Muscle layer of duodenum (tissue), 2 donors: ENCODE measurements at regions not wholly inside any gene's neighbourhood (a gene's known extent, or its start where the extent isn't known, plus 50 kb on each side); places are given as distances from the start of the nearest gene placed in this dataset.

Source experiments
- H3K27ac ChIP-seq: one replicate; pipeline ENCODE4 v1.7.0; 2013; ENCODE audit warnings: mild to moderate bottlenecking, low read length
- H3K27me3 ChIP-seq: one replicate; pipeline ENCODE4 v1.7.0; 2013; ENCODE audit warnings: low read depth, mild to moderate bottlenecking, control low read depth, low read length
- H3K36me3 ChIP-seq, 2 donors: one replicate each; pipeline ENCODE4 v1.7.0; 2013; ENCODE audit warnings: low read length in 2 of 2, control low read depth in 1 of 2, mild to moderate bottlenecking in 1 of 2; ENCODE audit not compliant: insufficient read depth in 2 of 2, control insufficient read depth in 1 of 2
- H3K4me1 ChIP-seq, 2 donors: one replicate each; pipeline ENCODE4 v1.7.0; 2013; ENCODE audit warnings: low read length in 2 of 2, mild to moderate bottlenecking in 2 of 2, control low read depth in 1 of 2, moderate library complexity in 1 of 2; ENCODE audit not compliant: insufficient read depth in 2 of 2, control insufficient read depth in 1 of 2
- H3K4me3 ChIP-seq, 2 donors: one replicate each; pipeline ENCODE4 v1.7.0; 2013; ENCODE audit warnings: low read length in 2 of 2, low read depth in 1 of 2, mild to moderate bottlenecking in 1 of 2
- H3K9me3 ChIP-seq, 2 donors: one replicate each; pipeline ENCODE4 v1.7.0; 2013; ENCODE audit warnings: low read length in 2 of 2, control low read depth in 1 of 2, mild to moderate bottlenecking in 1 of 2; ENCODE audit not compliant: control insufficient read depth in 1 of 2
- donor health status: healthy.

GRCh38 chr10:64148607-64149006 lies 627.4 kb downstream of the REEP3 start:
- Histone ChIP-seq H3K9me3 (no peaks in the 10 kb centered on the region), H3K27me3 (no peaks in the 10 kb centered on the region), H3K4me3 (no peak overlapping the region), H3K4me1 (no peaks in the 10 kb centered on the region), H3K36me3 (no peaks in the 10 kb centered on the region), H3K27ac (no peak overlapping the region)

DNA sequence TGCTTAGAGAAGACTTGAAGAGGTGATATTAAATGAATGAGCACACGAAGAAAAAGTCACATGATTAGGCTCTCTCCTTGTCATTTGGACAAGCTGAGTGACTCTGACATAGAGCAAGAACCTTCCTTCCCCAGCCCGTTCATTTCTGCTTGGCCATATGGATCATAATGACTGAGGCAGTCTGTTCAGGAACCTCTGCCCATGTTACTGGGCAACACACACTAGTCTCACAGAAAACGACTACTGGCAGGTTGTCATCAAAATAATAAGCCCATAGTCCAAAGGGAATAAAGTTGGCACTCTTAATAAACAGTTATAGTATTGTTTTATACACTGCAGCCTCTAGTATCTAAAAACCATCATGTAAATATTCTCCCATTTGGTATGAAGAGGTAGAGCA lies 635.0 kb downstream of the REEP3 start:
- no peaks in the 10 kb centered on the region for H3K27me3 ChIP-seq
- no peaks in the 10 kb centered on the region for H3K36me3 ChIP-seq
- H3K4me1 ChIP-seq, result no peaks in the 10 kb centered on the region
- H3K27ac ChIP-seq, result no peak overlapping the region
- no peak overlapping the region for H3K4me3 ChIP-seq
- no peaks in the 10 kb centered on the region for H3K9me3 ChIP-seq

GRCh38 chr10:64158551-64158950 lies 637.4 kb downstream of the REEP3 start:
- Histone ChIP-seq H3K27ac (no peak overlapping the region), H3K36me3 (no peaks in the 10 kb centered on the region), H3K4me1 (no peaks in the 10 kb centered on the region), H3K9me3 (no peaks in the 10 kb centered on the region), H3K4me3 (no peak overlapping the region), H3K27me3 (no peaks in the 10 kb centered on the region)

DNA sequence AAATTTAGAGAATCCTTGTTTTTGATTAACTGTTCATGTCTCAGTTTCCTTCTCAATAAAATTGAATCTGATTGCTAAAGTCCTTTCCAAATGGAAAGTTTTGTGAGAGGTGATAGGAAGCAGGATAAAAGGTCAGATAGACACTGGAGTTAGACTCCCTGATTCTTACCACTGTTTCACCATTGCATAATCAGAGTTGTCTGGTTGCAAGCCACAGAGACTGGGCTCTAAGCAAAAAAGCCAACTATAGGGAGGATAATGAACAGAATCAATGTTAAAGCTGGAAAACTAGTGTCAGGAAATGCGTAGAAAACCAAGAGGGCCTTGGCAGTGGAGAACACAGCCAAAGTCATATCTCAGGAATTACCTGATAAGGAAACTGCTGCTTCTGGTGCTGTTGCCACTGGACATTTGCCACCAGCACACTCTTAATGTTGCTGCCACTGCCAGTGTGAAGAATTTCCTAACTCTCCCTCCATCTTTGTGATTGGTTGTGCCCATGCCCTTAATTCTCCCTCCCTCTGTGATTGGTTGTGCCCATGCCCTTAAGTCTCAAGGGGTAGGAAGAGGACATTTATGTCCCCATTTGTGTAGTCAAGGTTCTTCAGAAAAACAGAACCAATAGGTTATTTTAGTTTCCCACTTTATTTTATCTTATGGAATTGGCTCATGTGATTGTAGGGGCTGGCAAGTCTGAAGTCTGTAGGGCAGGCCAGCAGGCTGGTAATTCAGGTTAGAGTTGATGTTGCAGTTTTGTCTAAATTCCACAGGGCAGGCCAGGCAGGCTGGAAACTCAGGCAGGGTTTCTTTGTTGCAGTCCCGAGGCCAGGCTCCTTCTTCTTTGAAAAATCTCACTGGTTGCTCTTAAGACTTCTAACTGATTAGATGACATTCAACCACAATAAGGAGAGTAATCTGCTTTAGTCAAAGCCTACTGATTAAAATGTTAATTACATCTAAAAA lies 639.0 kb downstream of the REEP3 start:
- H3K9me3 ChIP-seq, result no peaks in the 10 kb centered on the region
- H3K4me1 ChIP-seq, result no peaks in the 10 kb centered on the region
- H3K27me3 ChIP-seq, result no peaks in the 10 kb centered on the region
- no peaks in the 10 kb centered on the region for H3K36me3 ChIP-seq
- H3K4me3 ChIP-seq, result no peak overlapping the region
- no peak overlapping the region for H3K27ac ChIP-seq

GRCh38 chr10:64170791-64171190 lies 649.6 kb downstream of the REEP3 start:
- Histone ChIP-seq H3K4me3 (no peak overlapping the region), H3K9me3 (peaks cover 0 to 4% of the 10 kb centered on the region in 2 donors), H3K36me3 (no peaks in the 10 kb centered on the region), H3K27ac (no peak overlapping the region), H3K27me3 (no peaks in the 10 kb centered on the region), H3K4me1 (no peaks in the 10 kb centered on the region)

DNA sequence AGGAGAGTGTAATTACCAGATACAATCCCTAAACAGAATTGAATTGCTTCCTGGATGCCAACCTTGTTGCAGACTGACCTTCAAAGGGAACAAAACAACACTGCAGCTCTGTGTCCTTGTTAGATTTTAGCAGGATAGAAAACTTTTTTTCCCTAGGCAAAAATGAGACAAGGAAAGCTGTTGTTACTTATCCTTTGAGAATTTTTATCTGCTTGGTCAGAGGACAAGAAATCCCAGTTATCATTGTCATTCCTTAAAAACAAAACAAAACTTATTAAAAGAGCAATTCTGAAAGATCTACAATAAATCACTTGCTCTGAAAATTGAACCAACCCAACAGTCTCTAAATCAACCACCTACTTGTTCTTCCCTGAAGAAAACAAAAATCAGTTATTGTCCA lies 652.6 kb downstream of the REEP3 start:
- H3K4me1 ChIP-seq, result no peaks in the 10 kb centered on the region
- no peak overlapping the region for H3K4me3 ChIP-seq
- no peaks in the 10 kb centered on the region for H3K36me3 ChIP-seq
- H3K27ac ChIP-seq, result no peak overlapping the region
- no peaks in the 10 kb centered on the region for H3K27me3 ChIP-seq
- H3K9me3 ChIP-seq, result no peaks in the 10 kb centered on the region

DNA sequence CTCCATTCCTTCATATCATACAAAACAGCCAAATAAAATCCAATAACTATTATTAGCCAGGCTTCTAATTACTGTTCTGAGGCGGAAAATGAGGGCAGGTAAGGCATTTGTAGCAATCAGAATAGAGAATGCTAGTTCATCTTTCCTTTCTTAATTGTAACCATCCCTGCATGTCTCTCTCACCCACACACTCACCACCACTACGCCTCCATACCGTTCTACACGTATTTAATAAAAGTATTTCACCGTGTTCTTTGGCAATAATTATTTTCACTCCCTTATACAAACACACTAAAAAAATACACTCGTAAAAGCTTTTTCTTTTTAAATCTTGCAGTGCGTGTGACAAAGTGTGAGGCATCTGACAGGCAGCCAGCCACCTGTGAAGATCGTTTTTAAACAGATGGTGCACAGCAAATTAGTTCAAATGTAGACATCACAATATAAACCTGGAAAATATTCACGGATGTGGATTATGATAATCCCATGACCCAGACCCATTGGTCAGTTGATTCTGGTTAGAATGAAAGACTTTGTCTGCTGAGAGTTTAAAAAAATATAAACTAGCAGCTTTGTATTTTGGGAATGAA lies 653.6 kb downstream of the REEP3 start:
- H3K4me1 ChIP-seq, result no peaks in the 10 kb centered on the region
- no peaks in the 10 kb centered on the region for H3K9me3 ChIP-seq
- H3K27me3 ChIP-seq, result no peaks in the 10 kb centered on the region
- H3K4me3 ChIP-seq, result no peak overlapping the region
- no peaks in the 10 kb centered on the region for H3K36me3 ChIP-seq
- no peak overlapping the region for H3K27ac ChIP-seq

DNA sequence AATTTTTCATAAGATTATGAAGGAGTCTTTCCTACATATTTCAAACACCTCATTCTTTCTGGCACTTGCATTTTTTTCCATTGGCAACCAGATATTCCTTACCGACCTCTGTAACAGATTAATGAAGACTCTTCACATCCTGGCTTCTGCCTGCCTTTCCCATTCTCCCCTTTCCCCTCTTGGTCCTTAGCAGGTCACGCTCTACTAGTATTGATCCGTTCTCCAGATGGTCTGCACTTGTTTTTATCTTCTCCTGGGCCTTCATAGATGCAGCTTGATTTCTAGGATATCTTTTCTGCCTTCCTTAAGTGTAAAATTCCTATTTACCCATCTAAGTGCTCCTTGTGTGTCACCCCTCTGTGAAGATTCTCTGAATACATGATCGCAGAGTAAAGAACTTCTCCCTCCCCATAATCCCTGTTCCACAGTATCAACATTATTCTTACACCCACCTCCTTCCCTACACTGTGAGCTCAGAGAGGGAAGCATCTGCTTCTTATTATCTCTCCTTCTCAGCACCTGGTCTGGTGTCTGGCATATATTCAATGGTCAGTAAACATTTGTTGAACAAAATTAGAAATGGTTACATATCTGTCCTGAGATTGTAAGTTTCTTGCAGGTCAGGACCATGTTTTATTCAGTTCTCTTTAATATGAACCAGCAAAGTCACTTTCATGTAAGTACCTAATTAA lies 654.2 kb downstream of the REEP3 start:
- H3K27me3 ChIP-seq, result no peaks in the 10 kb centered on the region
- H3K9me3 ChIP-seq, result no peaks in the 10 kb centered on the region
- H3K36me3 ChIP-seq, result no peaks in the 10 kb centered on the region
- H3K4me1 ChIP-seq, result no peaks in the 10 kb centered on the region
- no peak overlapping the region for H3K4me3 ChIP-seq
- H3K27ac ChIP-seq, result no peak overlapping the region

GRCh38 chr10:64182671-64183070 lies 661.5 kb downstream of the REEP3 start:
- Histone ChIP-seq H3K27me3 (no peaks in the 10 kb centered on the region), H3K9me3 (no peaks in the 10 kb centered on the region), H3K27ac (no peak overlapping the region), H3K4me1 (no peaks in the 10 kb centered on the region), H3K4me3 (no peak overlapping the region), H3K36me3 (no peaks in the 10 kb centered on the region)

DNA sequence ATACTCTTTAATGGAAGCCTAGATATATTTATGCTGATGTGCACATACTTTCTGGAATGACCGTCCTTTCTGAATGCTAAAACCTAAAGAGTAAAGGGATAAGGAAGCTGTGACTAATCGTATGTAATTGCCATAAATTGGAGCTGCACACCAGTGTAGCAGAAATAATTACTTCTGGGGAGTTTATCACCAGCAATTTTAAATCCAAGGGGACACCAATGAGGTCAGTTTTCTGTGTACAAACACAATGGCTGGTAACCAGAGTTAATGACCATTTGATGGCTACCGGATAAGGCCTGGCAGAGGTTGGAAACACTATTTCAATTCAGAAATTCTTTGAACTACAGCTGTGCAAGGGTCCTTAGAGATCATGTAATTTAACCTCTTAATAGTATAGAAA lies 670.1 kb downstream of the REEP3 start:
- no peak overlapping the region for H3K4me3 ChIP-seq

DNA sequence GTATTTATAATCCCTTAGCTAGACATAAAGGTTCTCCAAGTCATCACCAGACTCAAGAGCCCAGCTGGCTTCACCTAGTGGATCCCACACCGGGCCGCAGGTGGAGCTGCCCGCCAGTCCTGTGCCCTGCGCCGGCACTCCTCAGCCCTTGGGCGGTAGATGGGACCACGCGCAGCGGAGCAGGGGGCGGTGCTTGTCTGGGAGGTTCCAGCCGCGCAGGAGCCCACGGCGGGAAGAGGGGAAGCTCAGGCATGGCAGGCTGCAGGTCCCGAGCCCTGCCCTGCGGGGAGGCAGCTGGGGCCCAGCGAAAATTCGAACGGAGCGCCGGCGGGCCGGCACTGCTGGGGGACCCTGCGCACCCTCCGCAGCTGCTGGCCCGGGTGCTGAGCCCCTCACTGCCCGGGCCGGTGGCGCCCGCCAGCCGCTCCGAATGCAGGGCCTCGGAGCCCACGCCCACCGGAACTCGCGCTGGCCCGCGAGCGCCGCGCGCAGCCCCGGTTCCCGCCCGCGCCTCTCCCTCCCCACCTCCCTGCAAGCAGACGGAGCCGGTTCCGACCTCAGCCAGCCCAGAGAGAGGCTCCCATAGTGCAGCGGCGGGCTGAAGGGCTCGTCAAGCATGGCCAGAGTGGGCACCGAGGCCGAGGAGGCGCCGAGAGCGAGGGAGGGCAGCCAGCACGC lies 675.6 kb downstream of the REEP3 start:
- no peaks in the 10 kb centered on the region for H3K36me3 ChIP-seq
- no peaks in the 10 kb centered on the region for H3K4me1 ChIP-seq
- H3K27ac ChIP-seq, result no peak overlapping the region
- H3K9me3 ChIP-seq, result no peaks in the 10 kb centered on the region
- no peak overlapping the region for H3K4me3 ChIP-seq
- H3K27me3 ChIP-seq, result no peaks in the 10 kb centered on the region

More for the DNA sequence above, 670.1 kb downstream of the REEP3 start:
- no peaks in the 10 kb centered on the region for H3K9me3 ChIP-seq
- no peaks in the 10 kb centered on the region for H3K36me3 ChIP-seq
- H3K27me3 ChIP-seq, result no peaks in the 10 kb centered on the region
- H3K27ac ChIP-seq, result no peak overlapping the region
- H3K4me1 ChIP-seq, result no peaks in the 10 kb centered on the region
